ENCODE measurements at regions not wholly inside any gene's neighbourhood (a gene's known extent, or its start where the extent isn't known, plus 50 kb on each side); places are given as distances from the start of the nearest gene placed in this dataset.

GRCh38 chr15:47551546-47551945 is 165.8 kb upstream of the SEMA6D start:
- intact Hi-C loops (cut with micrococcal nuclease; ENCODE audit: unreplicated experiment) (no loop called here), in situ Hi-C loops (cut with HindIII; ENCODE audit: low pct_unique_long_range_greater_than_20kb, low sequenced_read_pairs) (no loop called here)
- Histone ChIP-seq H3K36me3 (ENCODE audit: control insufficient read depth, insufficient read depth, low read length) (no peaks in the 10 kb centered on the region), H3K9me3 (ENCODE audit: control insufficient read depth, insufficient read depth, low read depth, low read length) (no peaks in the 10 kb centered on the region), H3K27me3 (ENCODE audit: control insufficient read depth, insufficient read depth, low read length) (no peaks in the 10 kb centered on the region), H3K4me3 (ENCODE audit: low read depth in 2 of 2, low read length in 2 of 2) (no peak overlapping the region), H3K4me1 (ENCODE audit: control insufficient read depth, insufficient read depth, low read length) (no peaks in the 10 kb centered on the region), H3K27ac (ENCODE audit: low read length) (no peak overlapping the region)
- no peak for TF ChIP-seq CTCF (IDR thresholded peaks at IDR 0.05)
- no peak for TF ChIP-seq TCF7L2 (IDR thresholded peaks at IDR 0.05; ENCODE audit: low read depth, low read length)
- no peak for TF ChIP-seq SIN3A (IDR thresholded peaks at IDR 0.05; ENCODE audit: borderline replicate concordance, insufficient read depth, low read depth, low read length)
- TF ChIP-seq REST (IDR thresholded peaks at IDR 0.05; ENCODE audit: insufficient read depth in 1 of 2, low read depth in 2 of 2, low read length in 1 of 2): no peak
- no peak for TF ChIP-seq POLR2AphosphoS5 (IDR thresholded peaks at IDR 0.05; ENCODE audit: low read depth, low read length)
- no peak for ATAC-seq
- ChIA-PET CTCF (no interaction called here), POLR2A (interaction anchor here (0.6 kb wide), 1 partner anchor 1579 kb away, joined by 3 read pairs; no protein-coding TSS in a partner anchor)
- BruUV-seq (replicated peaks): no TSS peak
- no peak for DNase-seq (ENCODE audit: low read depth, low spot score)

GRCh38 chr15:47552978-47553608 is 164.2 kb upstream of the SEMA6D start:
- no peak for DNase-seq (ENCODE audit: low read depth, low spot score)
- Histone ChIP-seq H3K27me3 (ENCODE audit: control insufficient read depth, insufficient read depth, low read length) (no peaks in the 10 kb centered on the region), H3K9me3 (ENCODE audit: control insufficient read depth, insufficient read depth, low read depth, low read length) (no peaks in the 10 kb centered on the region; the same call in 1 of the 2 replicates), H3K36me3 (ENCODE audit: control insufficient read depth, insufficient read depth, low read length) (no peaks in the 10 kb centered on the region), H3K4me3 (ENCODE audit: low read depth in 2 of 2, low read length in 2 of 2) (no peak overlapping the region), H3K27ac (ENCODE audit: low read length) (no peak overlapping the region), H3K4me1 (ENCODE audit: control insufficient read depth, insufficient read depth, low read length) (no peaks in the 10 kb centered on the region)
- ChIA-PET CTCF (no interaction called here), POLR2A (no interaction called here)
- intact Hi-C loops (cut with micrococcal nuclease; ENCODE audit: unreplicated experiment) (no loop called here), in situ Hi-C loops (cut with HindIII; ENCODE audit: low pct_unique_long_range_greater_than_20kb, low sequenced_read_pairs) (no loop called here)
- no TSS peak for BruUV-seq (replicated peaks)
- ATAC-seq: no peak
- TF ChIP-seq POLR2AphosphoS5 (IDR thresholded peaks at IDR 0.05; ENCODE audit: low read depth, low read length) (no peak), TCF7L2 (IDR thresholded peaks at IDR 0.05; ENCODE audit: low read depth, low read length) (no peak), CTCF (IDR thresholded peaks at IDR 0.05) (no peak), REST (IDR thresholded peaks at IDR 0.05; ENCODE audit: insufficient read depth in 1 of 2, low read depth in 2 of 2, low read length in 1 of 2) (no peak), SIN3A (IDR thresholded peaks at IDR 0.05; ENCODE audit: borderline replicate concordance, insufficient read depth, low read depth, low read length) (no peak)
